ENCODE measurements at regions not wholly inside any gene's neighbourhood (a gene's known extent, or its start where the extent isn't known, plus 50 kb on each side); places are given as distances from the start of the nearest gene placed in this dataset.

DNA sequence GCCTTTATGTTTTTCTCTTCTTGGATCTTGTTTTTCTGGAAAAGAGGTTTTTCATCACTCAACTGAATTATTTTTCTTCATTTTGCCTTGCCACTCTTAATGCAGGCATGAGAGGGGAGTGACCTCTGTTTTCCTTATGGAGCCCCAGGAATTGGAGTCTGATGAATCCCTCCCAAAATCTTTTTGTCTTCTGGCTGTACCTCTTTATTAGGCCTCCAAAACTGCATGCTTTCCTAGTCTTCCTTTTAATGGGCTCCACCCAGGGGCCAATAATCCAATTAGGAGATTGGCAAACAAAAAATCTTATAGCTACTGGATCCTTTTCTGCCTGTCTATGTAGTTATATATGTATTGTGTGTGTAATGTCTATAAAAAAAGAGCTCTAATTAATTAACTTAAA is 192.4 kb upstream of the PEX5L start:
- TF ChIP-seq CTCF (conservative IDR thresholded peaks at IDR 0.05; ENCODE audit: low read depth in 2 of 2) (no peak), EZH2phosphoT487 (IDR thresholded peaks at IDR 0.05; ENCODE audit: unreplicated experiment) (no peak), POLR2AphosphoS5 (IDR thresholded peaks at IDR 0.05; ENCODE audit: low read depth) (no peak), EZH2 (IDR thresholded peaks at IDR 0.05; ENCODE audit: low read depth, unreplicated experiment) (no peak), JUNB (IDR thresholded peaks at IDR 0.05; ENCODE audit: unreplicated experiment) (no peak), CREB1 (CRISPR knock-in tag; IDR thresholded peaks at IDR 0.05; ENCODE audit: low read depth) (no peak), NANOG (IDR thresholded peaks at IDR 0.05; ENCODE audit: borderline replicate concordance) (no peak), STAT1 (IDR thresholded peaks at IDR 0.05; ENCODE audit: unreplicated experiment) (no peak), ZNF331 (CRISPR knock-in tag; IDR thresholded peaks at IDR 0.05; ENCODE audit: low read depth) (no peak), ZNF114 (CRISPR knock-in tag; IDR thresholded peaks at IDR 0.05) (no peak)
- TF ChIP-seq, protein P1, sequence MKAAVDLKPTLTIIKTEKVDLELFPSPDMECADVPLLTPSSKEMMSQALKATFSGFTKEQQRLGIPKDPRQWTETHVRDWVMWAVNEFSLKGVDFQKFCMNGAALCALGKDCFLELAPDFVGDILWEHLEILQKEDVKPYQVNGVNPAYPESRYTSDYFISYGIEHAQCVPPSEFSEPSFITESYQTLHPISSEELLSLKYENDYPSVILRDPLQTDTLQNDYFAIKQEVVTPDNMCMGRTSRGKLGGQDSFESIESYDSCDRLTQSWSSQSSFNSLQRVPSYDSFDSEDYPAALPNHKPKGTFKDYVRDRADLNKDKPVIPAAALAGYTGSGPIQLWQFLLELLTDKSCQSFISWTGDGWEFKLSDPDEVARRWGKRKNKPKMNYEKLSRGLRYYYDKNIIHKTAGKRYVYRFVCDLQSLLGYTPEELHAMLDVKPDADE (IDR thresholded peaks at IDR 0.05): no peak
- TF ChIP-seq, protein P2, sequence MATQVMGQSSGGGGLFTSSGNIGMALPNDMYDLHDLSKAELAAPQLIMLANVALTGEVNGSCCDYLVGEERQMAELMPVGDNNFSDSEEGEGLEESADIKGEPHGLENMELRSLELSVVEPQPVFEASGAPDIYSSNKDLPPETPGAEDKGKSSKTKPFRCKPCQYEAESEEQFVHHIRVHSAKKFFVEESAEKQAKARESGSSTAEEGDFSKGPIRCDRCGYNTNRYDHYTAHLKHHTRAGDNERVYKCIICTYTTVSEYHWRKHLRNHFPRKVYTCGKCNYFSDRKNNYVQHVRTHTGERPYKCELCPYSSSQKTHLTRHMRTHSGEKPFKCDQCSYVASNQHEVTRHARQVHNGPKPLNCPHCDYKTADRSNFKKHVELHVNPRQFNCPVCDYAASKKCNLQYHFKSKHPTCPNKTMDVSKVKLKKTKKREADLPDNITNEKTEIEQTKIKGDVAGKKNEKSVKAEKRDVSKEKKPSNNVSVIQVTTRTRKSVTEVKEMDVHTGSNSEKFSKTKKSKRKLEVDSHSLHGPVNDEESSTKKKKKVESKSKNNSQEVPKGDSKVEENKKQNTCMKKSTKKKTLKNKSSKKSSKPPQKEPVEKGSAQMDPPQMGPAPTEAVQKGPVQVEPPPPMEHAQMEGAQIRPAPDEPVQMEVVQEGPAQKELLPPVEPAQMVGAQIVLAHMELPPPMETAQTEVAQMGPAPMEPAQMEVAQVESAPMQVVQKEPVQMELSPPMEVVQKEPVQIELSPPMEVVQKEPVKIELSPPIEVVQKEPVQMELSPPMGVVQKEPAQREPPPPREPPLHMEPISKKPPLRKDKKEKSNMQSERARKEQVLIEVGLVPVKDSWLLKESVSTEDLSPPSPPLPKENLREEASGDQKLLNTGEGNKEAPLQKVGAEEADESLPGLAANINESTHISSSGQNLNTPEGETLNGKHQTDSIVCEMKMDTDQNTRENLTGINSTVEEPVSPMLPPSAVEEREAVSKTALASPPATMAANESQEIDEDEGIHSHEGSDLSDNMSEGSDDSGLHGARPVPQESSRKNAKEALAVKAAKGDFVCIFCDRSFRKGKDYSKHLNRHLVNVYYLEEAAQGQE (IDR thresholded peaks at IDR 0.05; ENCODE audit: unreplicated experiment): no peak
- TF ChIP-seq, protein P3, sequence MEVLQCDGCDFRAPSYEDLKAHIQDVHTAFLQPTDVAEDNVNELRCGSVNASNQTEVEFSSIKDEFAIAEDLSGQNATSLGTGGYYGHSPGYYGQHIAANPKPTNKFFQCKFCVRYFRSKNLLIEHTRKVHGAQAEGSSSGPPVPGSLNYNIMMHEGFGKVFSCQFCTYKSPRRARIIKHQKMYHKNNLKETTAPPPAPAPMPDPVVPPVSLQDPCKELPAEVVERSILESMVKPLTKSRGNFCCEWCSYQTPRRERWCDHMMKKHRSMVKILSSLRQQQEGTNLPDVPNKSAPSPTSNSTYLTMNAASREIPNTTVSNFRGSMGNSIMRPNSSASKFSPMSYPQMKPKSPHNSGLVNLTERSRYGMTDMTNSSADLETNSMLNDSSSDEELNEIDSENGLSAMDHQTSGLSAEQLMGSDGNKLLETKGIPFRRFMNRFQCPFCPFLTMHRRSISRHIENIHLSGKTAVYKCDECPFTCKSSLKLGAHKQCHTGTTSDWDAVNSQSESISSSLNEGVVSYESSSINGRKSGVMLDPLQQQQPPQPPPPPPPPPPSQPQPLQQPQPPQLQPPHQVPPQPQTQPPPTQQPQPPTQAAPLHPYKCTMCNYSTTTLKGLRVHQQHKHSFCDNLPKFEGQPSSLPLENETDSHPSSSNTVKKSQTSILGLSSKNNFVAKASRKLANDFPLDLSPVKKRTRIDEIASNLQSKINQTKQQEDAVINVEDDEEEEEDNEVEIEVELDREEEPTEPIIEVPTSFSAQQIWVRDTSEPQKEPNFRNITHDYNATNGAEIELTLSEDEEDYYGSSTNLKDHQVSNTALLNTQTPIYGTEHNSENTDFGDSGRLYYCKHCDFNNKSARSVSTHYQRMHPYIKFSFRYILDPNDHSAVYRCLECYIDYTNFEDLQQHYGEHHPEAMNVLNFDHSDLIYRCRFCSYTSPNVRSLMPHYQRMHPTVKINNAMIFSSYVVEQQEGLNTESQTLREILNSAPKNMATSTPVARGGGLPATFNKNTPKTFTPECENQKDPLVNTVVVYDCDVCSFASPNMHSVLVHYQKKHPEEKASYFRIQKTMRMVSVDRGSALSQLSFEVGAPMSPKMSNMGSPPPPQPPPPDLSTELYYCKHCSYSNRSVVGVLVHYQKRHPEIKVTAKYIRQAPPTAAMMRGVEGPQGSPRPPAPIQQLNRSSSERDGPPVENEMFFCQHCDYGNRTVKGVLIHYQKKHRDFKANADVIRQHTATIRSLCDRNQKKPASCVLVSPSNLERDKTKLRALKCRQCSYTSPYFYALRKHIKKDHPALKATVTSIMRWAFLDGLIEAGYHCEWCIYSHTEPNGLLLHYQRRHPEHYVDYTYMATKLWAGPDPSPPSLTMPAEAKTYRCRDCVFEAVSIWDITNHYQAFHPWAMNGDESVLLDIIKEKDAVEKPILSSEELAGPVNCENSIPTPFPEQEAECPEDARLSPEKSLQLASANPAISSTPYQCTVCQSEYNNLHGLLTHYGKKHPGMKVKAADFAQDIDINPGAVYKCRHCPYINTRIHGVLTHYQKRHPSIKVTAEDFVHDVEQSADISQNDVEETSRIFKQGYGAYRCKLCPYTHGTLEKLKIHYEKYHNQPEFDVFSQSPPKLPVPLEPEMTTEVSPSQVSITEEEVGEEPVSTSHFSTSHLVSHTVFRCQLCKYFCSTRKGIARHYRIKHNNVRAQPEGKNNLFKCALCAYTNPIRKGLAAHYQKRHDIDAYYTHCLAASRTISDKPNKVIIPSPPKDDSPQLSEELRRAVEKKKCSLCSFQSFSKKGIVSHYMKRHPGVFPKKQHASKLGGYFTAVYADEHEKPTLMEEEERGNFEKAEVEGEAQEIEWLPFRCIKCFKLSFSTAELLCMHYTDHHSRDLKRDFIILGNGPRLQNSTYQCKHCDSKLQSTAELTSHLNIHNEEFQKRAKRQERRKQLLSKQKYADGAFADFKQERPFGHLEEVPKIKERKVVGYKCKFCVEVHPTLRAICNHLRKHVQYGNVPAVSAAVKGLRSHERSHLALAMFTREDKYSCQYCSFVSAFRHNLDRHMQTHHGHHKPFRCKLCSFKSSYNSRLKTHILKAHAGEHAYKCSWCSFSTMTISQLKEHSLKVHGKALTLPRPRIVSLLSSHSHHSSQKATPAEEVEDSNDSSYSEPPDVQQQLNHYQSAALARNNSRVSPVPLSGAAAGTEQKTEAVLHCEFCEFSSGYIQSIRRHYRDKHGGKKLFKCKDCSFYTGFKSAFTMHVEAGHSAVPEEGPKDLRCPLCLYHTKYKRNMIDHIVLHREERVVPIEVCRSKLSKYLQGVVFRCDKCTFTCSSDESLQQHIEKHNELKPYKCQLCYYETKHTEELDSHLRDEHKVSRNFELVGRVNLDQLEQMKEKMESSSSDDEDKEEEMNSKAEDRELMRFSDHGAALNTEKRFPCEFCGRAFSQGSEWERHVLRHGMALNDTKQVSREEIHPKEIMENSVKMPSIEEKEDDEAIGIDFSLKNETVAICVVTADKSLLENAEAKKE (CRISPR knock-in tag; IDR thresholded peaks at IDR 0.05): no peak

Measured in GM23338 (cell line).